Right atrium auricular region (tissue), 2 donors: ENCODE measurements at regions not wholly inside any gene's neighbourhood (a gene's known extent, or its start where the extent isn't known, plus 50 kb on each side); places are given as distances from the start of the nearest gene placed in this dataset.

Experiments
- DNase-seq: peaks from one replicate; pipeline ENCODE4 v3.0.0-alpha.2; 2019; ENCODE audit warnings: low spot score
- H3K27ac ChIP-seq, 2 donors: fragments of 200-600 bp; sonication (generic); 1 replicate in 1 of 2; 2 replicates in 1 of 2; pipeline ENCODE4 v1.5.1; 2016 to 2019
- H3K27me3 ChIP-seq, 2 donors: fragments of 200-600 bp; sonication (generic); one replicate each; pipeline versions ENCODE4 v1.5.1 to v1.6.0; 2017 to 2019
- H3K36me3 ChIP-seq: fragments of 200-600 bp; sonication (generic); one replicate; pipeline ENCODE4 v1.5.1; 2016
- H3K4me1 ChIP-seq, 2 donors: fragments of 200-600 bp; sonication (generic); one replicate each; pipeline versions ENCODE4 v1.5.1 to v1.6.0; 2017 to 2019
- H3K4me3 ChIP-seq, 2 donors: fragments of 200-600 bp; sonication (generic); 1 replicate in 1 of 2; 2 replicates in 1 of 2; pipeline ENCODE4 v1.5.1; 2017 to 2019; ENCODE audit warnings: mild to moderate bottlenecking in 1 of 2, moderate library complexity in 1 of 2
- H3K9me3 ChIP-seq, 2 donors: fragments of 200-600 bp; sonication (generic); one replicate each; pipeline ENCODE4 v1.5.1; 2019
- CTCF ChIP-seq, 2 donors: fragments of 200-600 bp; sonication (generic); IDR thresholded peaks; one replicate each; pipeline ENCODE4 v1.5.1; 2019; ENCODE audit warnings: antibody characterized with exemption in 2 of 2

GRCh38 chr11:37804666-37805065 is 1206.6 kb upstream of the RAG2 start:
- TF ChIP-seq CTCF (IDR thresholded peaks at IDR 0.05): no peak
- Histone ChIP-seq H3K4me1 (no peaks in the 10 kb centered on the region), H3K9me3 (no peaks in the 10 kb centered on the region), H3K27ac (no peak overlapping the region), H3K4me3 (no peak overlapping the region), H3K27me3 (no peaks in the 10 kb centered on the region), H3K36me3 (no peaks in the 10 kb centered on the region)
- no peak for DNase-seq

- Histone ChIP-seq H3K27ac (no peak overlapping the region), H3K36me3 (no peaks in the 10 kb centered on the region), H3K9me3 (peaks cover 3 to 20% of the 10 kb centered on the region in 2 donors), H3K4me1 (no peaks in the 10 kb centered on the region), H3K27me3 (no peaks in the 10 kb centered on the region), H3K4me3 (no peak overlapping the region)
- no peak for TF ChIP-seq CTCF (IDR thresholded peaks at IDR 0.05)
- no peak for DNase-seq
These were observed 1190.3 kb upstream of the RAG2 start for GRCh38 chr11:37788141-37788877.

- Histone ChIP-seq H3K27ac (no peak overlapping the region), H3K27me3 (no peaks in the 10 kb centered on the region), H3K4me1 (no peaks in the 10 kb centered on the region), H3K4me3 (no peak overlapping the region), H3K9me3 (peaks cover 4 to 27% of the 10 kb centered on the region in 2 donors), H3K36me3 (no peaks in the 10 kb centered on the region)
- TF ChIP-seq CTCF (IDR thresholded peaks at IDR 0.05): no peak
- DNase-seq: no peak
These were observed 1188.2 kb upstream of the RAG2 start for GRCh38 chr11:37786214-37786755.

GRCh38 chr11:37774441-37774840 is 1176.4 kb upstream of the RAG2 start:
- no peaks in the 10 kb centered on the region for H3K9me3 ChIP-seq
- no peaks in the 10 kb centered on the region for H3K4me1 ChIP-seq
- no peaks in the 10 kb centered on the region for H3K27me3 ChIP-seq
- no peak overlapping the region for H3K4me3 ChIP-seq
- no peak for TF ChIP-seq CTCF (IDR thresholded peaks at IDR 0.05)
- no peak overlapping the region for H3K27ac ChIP-seq
- no peak for DNase-seq
- no peaks in the 10 kb centered on the region for H3K36me3 ChIP-seq

- no peak for TF ChIP-seq CTCF (IDR thresholded peaks at IDR 0.05)
- DNase-seq: no peak
- no peak overlapping the region for H3K27ac ChIP-seq
- no peaks in the 10 kb centered on the region for H3K27me3 ChIP-seq
- no peaks in the 10 kb centered on the region for H3K4me1 ChIP-seq
- no peak overlapping the region for H3K4me3 ChIP-seq
- H3K9me3 ChIP-seq: no peaks in the 10 kb centered on the region
- H3K36me3 ChIP-seq: no peaks in the 10 kb centered on the region
These were observed 1172.1 kb upstream of the RAG2 start for GRCh38 chr11:37770145-37770544.

GRCh38 chr11:37762079-37762478 is 1164.0 kb upstream of the RAG2 start:
- Histone ChIP-seq H3K27ac (no peak overlapping the region), H3K4me1 (no peaks in the 10 kb centered on the region), H3K27me3 (no peaks in the 10 kb centered on the region), H3K9me3 (no peaks in the 10 kb centered on the region), H3K4me3 (no peak overlapping the region), H3K36me3 (no peaks in the 10 kb centered on the region)
- DNase-seq: no peak
- TF ChIP-seq CTCF (IDR thresholded peaks at IDR 0.05): no peak
